Activated CD8-positive, alpha-beta T cell treated with anti-CD3 and anti-CD28 coated beads for 36 hours (primary cell): ENCODE measurements at regions not wholly inside any gene's neighbourhood (a gene's known extent, or its start where the extent isn't known, plus 50 kb on each side); places are given as distances from the start of the nearest gene placed in this dataset.

Experiments
- ATAC-seq: fragments of 200-7000 bp; cut with Tn5 transposase; one replicate; pipeline ENCODE4 v1.10.0; 2021; ENCODE audit warnings: mild to moderate bottlenecking, moderate library complexity
- CTCF ChIA-PET: fragments of 350-600 bp; sonication (Branson Sonifier 250); formaldehyde crosslinking; loops from one replicate; lab custom pipeline; 2021; ENCODE audit warnings: antibody characterized with exemption; lab: Charles Lee
- POLR2A ChIA-PET: fragments of 350-600 bp; sonication (Branson Sonifier 250); formaldehyde crosslinking; loops from one replicate; lab custom pipeline; 2021; ENCODE audit warnings: antibody characterized with exemption; lab: Charles Lee
- DNase-seq: peaks from one replicate; pipeline ENCODE4 v3.0.0-alpha.2; 2020
- H3K27ac Mint-ChIP-seq: one replicate; pipeline ENCODE4 v1.8.0; 2021; ENCODE audit warnings: mild to moderate bottlenecking, mixed read lengths
- H3K27me3 Mint-ChIP-seq: one replicate; pipeline ENCODE4 v1.8.0; 2021; ENCODE audit warnings: mixed read lengths
- H3K36me3 Mint-ChIP-seq: one replicate; pipeline ENCODE4 v1.8.0; 2021; ENCODE audit warnings: low read depth, mixed read lengths
- H3K4me1 Mint-ChIP-seq: one replicate; pipeline ENCODE4 v1.8.0; 2021; ENCODE audit warnings: low read depth, mixed read lengths
- H3K4me3 Mint-ChIP-seq: one replicate; pipeline ENCODE4 v1.8.0; 2021; ENCODE audit warnings: mild to moderate bottlenecking, moderate library complexity, mixed read lengths
- H3K9me3 Mint-ChIP-seq: one replicate; pipeline ENCODE4 v1.8.0; 2021; ENCODE audit warnings: mixed read lengths
- CTCF ChIP-seq: fragments of 200-600 bp; IDR thresholded peaks from one replicate; pipeline ENCODE4 v1.8.0; 2022; ENCODE audit warnings: antibody characterized with exemption, mild to moderate bottlenecking
- intact Hi-C: fragments of 100-400 bp; cut with micrococcal nuclease; formaldehyde crosslinking; loops from one replicate; pipeline ENCODE4 v1.10.0; 2022

GRCh38 chr5:89123581-89123980 lies 240.6 kb upstream of the MEF2C start:
- no peak for DNase-seq
- POLR2A ChIA-PET: interaction anchor here (0.6 kb wide), 1 partner anchor 12 kb away, joined by 3 read pairs; no protein-coding TSS in a partner anchor
- no peaks in the 10 kb centered on the region for H3K27me3 Mint-ChIP-seq
- ATAC-seq: no peak
- H3K27ac Mint-ChIP-seq: no peak overlapping the region
- no peak for TF ChIP-seq CTCF
- no peaks in the 10 kb centered on the region for H3K9me3 Mint-ChIP-seq
- intact Hi-C loops: no loop called here
- H3K36me3 Mint-ChIP-seq: no peaks in the 10 kb centered on the region
- H3K4me1 Mint-ChIP-seq: peaks cover 3% of the 10 kb centered on the region
- CTCF ChIA-PET: interaction anchor here (1.4 kb wide), 1 partner anchor 13 kb away, joined by 3 read pairs; no protein-coding TSS in a partner anchor
- no peak overlapping the region for H3K4me3 Mint-ChIP-seq

GRCh38 chr5:89120719-89121118 lies 237.7 kb upstream of the MEF2C start:
- no peak for DNase-seq
- Mint-ChIP-seq H3K4me1 (no peaks in the 10 kb centered on the region), H3K27ac (no peak overlapping the region), H3K4me3 (no peak overlapping the region), H3K9me3 (no peaks in the 10 kb centered on the region), H3K36me3 (no peaks in the 10 kb centered on the region), H3K27me3 (no peaks in the 10 kb centered on the region)
- ATAC-seq: no peak
- POLR2A ChIA-PET: no interaction called here
- no peak for TF ChIP-seq CTCF
- intact Hi-C loops: no loop called here
- CTCF ChIA-PET: interaction anchor here (1.0 kb wide), 1 partner anchor 393 kb away, joined by 3 read pairs; no protein-coding TSS in a partner anchor

- Mint-ChIP-seq H3K4me1 (no peaks in the 10 kb centered on the region), H3K36me3 (no peaks in the 10 kb centered on the region), H3K9me3 (no peaks in the 10 kb centered on the region), H3K4me3 (no peak overlapping the region), H3K27me3 (no peaks in the 10 kb centered on the region), H3K27ac (no peak overlapping the region)
- ATAC-seq (no peak), DNase-seq (no peak)
- CTCF ChIA-PET: no interaction called here
- TF ChIP-seq CTCF: no peak
- POLR2A ChIA-PET: no interaction called here
- intact Hi-C loops: no loop called here
These were observed 234.2 kb upstream of the MEF2C start for GRCh38 chr5:89117124-89117644.

- no peaks in the 10 kb centered on the region for H3K9me3 Mint-ChIP-seq
- no peak for TF ChIP-seq CTCF
- no peaks in the 10 kb centered on the region for H3K27me3 Mint-ChIP-seq
- POLR2A ChIA-PET: no interaction called here
- DNase-seq (no peak), ATAC-seq (no peak)
- no peaks in the 10 kb centered on the region for H3K36me3 Mint-ChIP-seq
- CTCF ChIA-PET: interaction anchor here (1.1 to 1.5 kb wide), 2 partner anchors 13 to 381 kb away, joined by 3 read pairs; no protein-coding TSS in a partner anchor
- no peak overlapping the region for H3K4me3 Mint-ChIP-seq
- intact Hi-C loops: no loop called here
- no peaks in the 10 kb centered on the region for H3K4me1 Mint-ChIP-seq
- H3K27ac Mint-ChIP-seq: no peak overlapping the region
These were observed 228.1 kb upstream of the MEF2C start for GRCh38 chr5:89110916-89111646.

- H3K4me3 Mint-ChIP-seq: no peak overlapping the region
- no peak for ATAC-seq
These were observed 223.5 kb upstream of the MEF2C start for GRCh38 chr5:89106480-89106879.

More at GRCh38 chr5:89106480-89106879, 223.5 kb upstream of the MEF2C start:
- ChIA-PET POLR2A (interaction anchor here (0.8 kb wide), 1 partner anchor 384 kb away, joined by 3 read pairs; no protein-coding TSS in a partner anchor), CTCF (no interaction called here)
- Mint-ChIP-seq H3K9me3 (no peaks in the 10 kb centered on the region), H3K36me3 (no peaks in the 10 kb centered on the region), H3K27ac (no peak overlapping the region), H3K4me1 (no peaks in the 10 kb centered on the region), H3K27me3 (no peaks in the 10 kb centered on the region)
- intact Hi-C loops: no loop called here
- no peak for DNase-seq
- TF ChIP-seq CTCF: no peak
